Kidney epithelial cell (primary cell): ENCODE measurements at regions not wholly inside any gene's neighbourhood (a gene's known extent, or its start where the extent isn't known, plus 50 kb on each side); places are given as distances from the start of the nearest gene placed in this dataset.

Source experiments
- DNase-seq: peaks from one replicate; pipeline ENCODE4 v3.0.0-alpha.2; 2010; ENCODE audit warnings: low read depth
- H3K27me3 ChIP-seq: 2 replicates; pipeline ENCODE4 v1.6.0; 2011; ENCODE audit warnings: low read length; ENCODE audit not compliant: control insufficient read depth, insufficient read depth
- H3K36me3 ChIP-seq: 2 replicates; pipeline ENCODE4 v1.5.1; 2011; ENCODE audit warnings: low read length; ENCODE audit not compliant: control insufficient read depth, insufficient read depth
- H3K4me3 ChIP-seq: 2 replicates; pipeline ENCODE4 v1.5.1; 2011; ENCODE audit warnings: low read depth, mild to moderate bottlenecking, control low read depth, low read length
- TF ChIP-seq, protein P1 (sequence below): IDR thresholded peaks from 2 replicates; pipeline ENCODE4 v1.5.1; 2011; ENCODE audit warnings: mild to moderate bottlenecking, moderate library complexity, low read length, control low read depth, inconsistent platforms; ENCODE audit not compliant: insufficient read depth, poor library complexity, severe bottlenecking

DNA sequence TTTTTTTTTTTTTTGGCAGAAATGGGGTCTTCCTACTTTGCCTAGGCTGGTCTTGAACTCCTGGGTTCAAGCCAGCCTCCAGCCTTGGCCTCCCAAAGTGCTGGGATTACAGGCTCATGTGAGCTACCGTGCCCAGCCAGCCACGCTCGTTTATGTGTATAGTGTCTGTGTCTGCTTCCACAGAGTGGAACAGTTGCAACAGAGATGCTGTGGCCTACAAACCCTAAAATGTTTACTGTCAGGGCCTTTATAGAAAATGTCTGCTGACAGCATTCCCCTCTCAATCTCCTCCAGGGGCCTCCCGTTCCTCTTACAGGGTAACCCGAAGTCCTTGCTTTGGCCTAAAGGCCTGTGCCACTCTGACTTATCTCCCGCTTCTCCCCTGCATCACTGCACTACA is 87.6 kb upstream of the LEP start:
- H3K4me3 ChIP-seq = no peak overlapping the region
- peaks cover 15% of the 10 kb centered on the region for H3K27me3 ChIP-seq
- DNase-seq = no peak
- TF ChIP-seq, protein P1, sequence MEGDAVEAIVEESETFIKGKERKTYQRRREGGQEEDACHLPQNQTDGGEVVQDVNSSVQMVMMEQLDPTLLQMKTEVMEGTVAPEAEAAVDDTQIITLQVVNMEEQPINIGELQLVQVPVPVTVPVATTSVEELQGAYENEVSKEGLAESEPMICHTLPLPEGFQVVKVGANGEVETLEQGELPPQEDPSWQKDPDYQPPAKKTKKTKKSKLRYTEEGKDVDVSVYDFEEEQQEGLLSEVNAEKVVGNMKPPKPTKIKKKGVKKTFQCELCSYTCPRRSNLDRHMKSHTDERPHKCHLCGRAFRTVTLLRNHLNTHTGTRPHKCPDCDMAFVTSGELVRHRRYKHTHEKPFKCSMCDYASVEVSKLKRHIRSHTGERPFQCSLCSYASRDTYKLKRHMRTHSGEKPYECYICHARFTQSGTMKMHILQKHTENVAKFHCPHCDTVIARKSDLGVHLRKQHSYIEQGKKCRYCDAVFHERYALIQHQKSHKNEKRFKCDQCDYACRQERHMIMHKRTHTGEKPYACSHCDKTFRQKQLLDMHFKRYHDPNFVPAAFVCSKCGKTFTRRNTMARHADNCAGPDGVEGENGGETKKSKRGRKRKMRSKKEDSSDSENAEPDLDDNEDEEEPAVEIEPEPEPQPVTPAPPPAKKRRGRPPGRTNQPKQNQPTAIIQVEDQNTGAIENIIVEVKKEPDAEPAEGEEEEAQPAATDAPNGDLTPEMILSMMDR = no peak
- no peaks in the 10 kb centered on the region for H3K36me3 ChIP-seq

DNA sequence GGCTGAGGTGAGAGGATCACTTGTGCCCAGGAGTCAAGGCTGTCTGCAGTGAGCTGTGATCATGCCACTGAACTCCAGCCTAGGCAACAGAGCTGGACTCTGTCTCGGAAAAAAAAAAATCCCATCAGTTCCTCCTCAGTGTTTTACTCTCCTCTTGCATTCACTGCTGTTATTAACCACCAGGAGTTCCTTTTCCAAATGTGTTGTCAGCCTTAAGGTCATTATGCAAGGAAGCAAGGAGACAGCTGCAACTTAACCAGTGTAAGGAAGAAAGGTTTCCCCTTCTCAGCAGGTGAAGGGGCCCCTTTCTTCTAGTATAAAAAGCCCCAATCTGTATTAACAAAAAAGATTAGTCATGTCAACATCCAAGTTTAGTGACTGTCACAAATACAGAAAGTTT is 86.6 kb upstream of the LEP start:
- DNase-seq = no peak
- no peaks in the 10 kb centered on the region for H3K36me3 ChIP-seq
- no peak overlapping the region for H3K4me3 ChIP-seq
- TF ChIP-seq, protein P1 = no peak
- peaks cover 13% of the 10 kb centered on the region for H3K27me3 ChIP-seq

DNA sequence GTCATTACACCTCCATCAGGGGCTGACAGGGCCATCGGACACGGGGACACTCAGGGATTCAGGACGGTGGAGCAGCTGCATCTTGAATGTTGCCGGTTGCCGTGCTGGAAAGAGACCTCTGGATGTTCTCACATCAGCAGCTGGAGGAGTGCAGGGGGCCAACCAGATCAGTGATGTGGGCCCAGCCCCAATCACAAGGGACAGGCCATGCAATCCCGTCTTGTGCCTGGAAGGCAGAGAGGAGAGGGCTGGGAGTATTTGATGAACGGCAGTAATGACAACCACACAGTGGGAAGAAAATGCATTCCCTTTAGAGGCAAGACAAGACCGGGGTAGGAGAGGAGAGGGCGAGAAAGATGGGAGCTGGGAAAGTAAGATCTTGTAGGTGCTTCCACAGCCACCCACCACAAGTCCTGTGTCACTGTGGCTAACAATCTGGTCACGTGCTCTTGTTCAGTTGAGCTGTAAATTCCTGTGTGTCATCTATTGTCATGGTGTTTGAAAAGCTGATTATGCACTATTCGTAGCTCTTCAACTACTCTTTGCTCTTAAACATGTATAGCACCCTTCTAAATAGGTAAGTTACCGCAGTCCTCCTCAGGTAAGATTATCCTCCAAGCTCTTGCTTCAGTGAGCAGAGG is 85.9 kb upstream of the LEP start:
- Histone ChIP-seq H3K36me3 (no peaks in the 10 kb centered on the region), H3K4me3 (no peak overlapping the region), H3K27me3 (peaks cover 12% of the 10 kb centered on the region)
- TF ChIP-seq, protein P1 = no peak
- no peak for DNase-seq

DNA sequence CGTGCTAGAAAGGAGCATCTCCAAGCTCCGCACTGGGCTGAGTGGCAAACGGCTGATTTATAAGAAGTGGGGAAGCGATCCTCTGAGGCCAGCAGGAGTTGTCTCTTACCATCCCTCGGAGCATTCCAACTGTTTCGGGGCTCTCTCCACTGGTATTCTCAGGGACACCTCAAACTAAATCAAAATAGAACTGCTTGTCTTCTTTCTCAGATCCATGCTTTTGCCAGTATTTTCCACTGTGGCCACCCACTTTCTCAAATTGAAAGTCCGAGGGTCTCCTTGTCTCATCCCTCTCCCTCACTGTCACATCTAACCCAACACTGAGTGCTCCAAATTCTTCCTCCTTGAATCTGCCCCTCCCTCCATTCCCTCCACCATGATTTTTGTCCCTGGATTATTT is 83.2 kb upstream of the LEP start:
- TF ChIP-seq, protein P1 = no peak
- H3K36me3 ChIP-seq = no peaks in the 10 kb centered on the region
- DNase-seq = no peak
- H3K4me3 ChIP-seq = no peak overlapping the region
- peaks cover 5% of the 10 kb centered on the region for H3K27me3 ChIP-seq

DNA sequence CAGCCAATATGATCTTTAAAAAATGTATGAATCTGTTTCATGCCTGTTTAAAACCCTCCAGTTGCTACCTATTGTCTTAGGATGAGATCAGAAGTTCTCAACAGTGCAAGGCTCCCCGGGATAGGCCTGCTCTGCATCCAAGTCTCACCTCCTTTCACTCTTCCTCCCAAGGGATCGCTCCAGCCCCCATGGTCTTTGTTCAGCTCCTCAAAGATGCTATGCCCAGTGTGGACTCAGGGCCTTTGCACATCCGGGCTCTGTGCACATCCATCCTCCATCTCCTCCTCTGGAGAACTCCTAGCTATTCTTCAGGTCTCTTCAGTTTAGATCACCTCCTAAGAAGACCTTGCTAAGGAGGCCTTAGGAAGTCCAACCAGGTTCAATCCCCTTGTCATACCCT is 82.7 kb upstream of the LEP start:
- no peaks in the 10 kb centered on the region for H3K36me3 ChIP-seq
- no peak overlapping the region for H3K4me3 ChIP-seq
- TF ChIP-seq, protein P1 = no peak
- peaks cover 5% of the 10 kb centered on the region for H3K27me3 ChIP-seq
- no peak for DNase-seq

DNA sequence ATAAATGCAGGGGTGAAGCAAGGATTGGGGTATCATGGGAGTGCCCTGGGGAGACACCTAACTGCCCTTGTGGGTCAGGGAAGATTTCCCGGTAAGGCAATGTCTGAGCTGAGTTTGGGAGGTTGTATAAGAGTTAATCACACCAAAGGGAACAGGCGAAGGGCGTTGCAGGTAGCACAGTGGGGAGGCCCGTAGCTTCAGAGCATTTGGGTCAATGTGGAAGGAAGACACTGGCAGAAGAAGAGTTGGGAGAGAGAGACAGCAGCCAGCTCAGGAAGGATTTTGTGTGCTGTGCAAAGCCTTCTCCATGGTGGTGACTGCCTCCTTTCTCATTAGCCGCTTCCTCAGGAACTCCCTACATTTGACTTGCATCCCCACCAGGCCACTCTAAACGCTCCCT is 80.8 kb upstream of the LEP start:
- H3K36me3 ChIP-seq = no peaks in the 10 kb centered on the region
- no peak for DNase-seq
- H3K27me3 ChIP-seq = peaks cover under 1% of the 10 kb centered on the region
- no peak overlapping the region for H3K4me3 ChIP-seq
- TF ChIP-seq, protein P1 = no peak
